ENCODE measurements at regions not wholly inside any gene's neighbourhood (a gene's known extent, or its start where the extent isn't known, plus 50 kb on each side); places are given as distances from the start of the nearest gene placed in this dataset.

GRCh38 chr10:55979203-55979602, 381.9 kb downstream of the ZWINT start:
- H2AFZ ChIP-seq (ENCODE audit: low read depth, low read length), result no peak overlapping the region
- H3K36me3 ChIP-seq (ENCODE audit: insufficient read depth, low read length), result no peaks in the 10 kb centered on the region
- no peak overlapping the region for H3K4me3 ChIP-seq (ENCODE audit: insufficient read depth, low read depth, low read length)
- H4K20me1 ChIP-seq (ENCODE audit: insufficient read depth, low read length), result no peaks in the 10 kb centered on the region
- DNase-seq (ENCODE audit: low read depth) (no peak), FAIRE-seq (no peak)
- Mint-ChIP-seq H3K36me3 (ENCODE audit: low read depth, unreplicated experiment) (no peaks in the 10 kb centered on the region), H3K27me3 (ENCODE audit: low read depth, unreplicated experiment) (no peaks in the 10 kb centered on the region), H3K4me1 (ENCODE audit: low read depth, unreplicated experiment) (no peaks in the 10 kb centered on the region), H3K27ac (ENCODE audit: unreplicated experiment) (no peak overlapping the region), H3K4me3 (ENCODE audit: unreplicated experiment) (no peak overlapping the region), H3K9me3 (ENCODE audit: unreplicated experiment) (no peaks in the 10 kb centered on the region)
- H3K27ac ChIP-seq (ENCODE audit: low read depth, low read length), result no peak overlapping the region
- no peaks in the 10 kb centered on the region for H3K4me1 ChIP-seq (ENCODE audit: insufficient read depth, low read length)
- H3K9me3 ChIP-seq (ENCODE audit: insufficient read depth, low read depth, low read length), result no peaks in the 10 kb centered on the region
- H3K27me3 ChIP-seq (ENCODE audit: insufficient read depth, low read length), result no peaks in the 10 kb centered on the region
- TF ChIP-seq EZH2 (IDR thresholded peaks at IDR 0.05; ENCODE audit: insufficient read depth, low read length) (no peak), CTCF (IDR thresholded peaks at IDR 0.05; ENCODE audit: insufficient read depth, low read depth, low read length) (no peak)
- no peak overlapping the region for H3K9ac ChIP-seq (ENCODE audit: low read length)
- no peak overlapping the region for H3K4me2 ChIP-seq (ENCODE audit: low read length)
- H3K79me2 ChIP-seq (ENCODE audit: insufficient read depth, low read length), result no peaks in the 10 kb centered on the region

- FAIRE-seq, result no peak
- H3K4me1 ChIP-seq (ENCODE audit: insufficient read depth, low read length), result no peaks in the 10 kb centered on the region
- H3K27ac Mint-ChIP-seq (ENCODE audit: unreplicated experiment), result peak overlapping the region; percentile 48
Observed at GRCh38 chr10:55966101-55966500, 395.0 kb downstream of the ZWINT start.

More at GRCh38 chr10:55966101-55966500, 395.0 kb downstream of the ZWINT start:
- no peak overlapping the region for H3K4me3 Mint-ChIP-seq (ENCODE audit: unreplicated experiment)
- H3K4me1 Mint-ChIP-seq (ENCODE audit: low read depth, unreplicated experiment), result peaks cover 14% of the 10 kb centered on the region
- H3K4me2 ChIP-seq (ENCODE audit: low read length), result no peak overlapping the region
- TF ChIP-seq CTCF (IDR thresholded peaks at IDR 0.05; ENCODE audit: insufficient read depth, low read depth, low read length) (no peak), EZH2 (IDR thresholded peaks at IDR 0.05; ENCODE audit: insufficient read depth, low read length) (no peak)
- no peaks in the 10 kb centered on the region for H3K27me3 Mint-ChIP-seq (ENCODE audit: low read depth, unreplicated experiment)
- H3K27me3 ChIP-seq (ENCODE audit: insufficient read depth, low read length), result no peaks in the 10 kb centered on the region
- H4K20me1 ChIP-seq (ENCODE audit: insufficient read depth, low read length), result no peaks in the 10 kb centered on the region
- no peaks in the 10 kb centered on the region for H3K79me2 ChIP-seq (ENCODE audit: insufficient read depth, low read length)
- no peak overlapping the region for H3K9ac ChIP-seq (ENCODE audit: low read length)
- no peak overlapping the region for H3K27ac ChIP-seq (ENCODE audit: low read depth, low read length)
- no peak for DNase-seq (ENCODE audit: low read depth)
- H3K9me3 Mint-ChIP-seq (ENCODE audit: unreplicated experiment), result peaks cover 3% of the 10 kb centered on the region
- no peak overlapping the region for H2AFZ ChIP-seq (ENCODE audit: low read depth, low read length)
- H3K36me3 ChIP-seq (ENCODE audit: insufficient read depth, low read length), result no peaks in the 10 kb centered on the region
- H3K36me3 Mint-ChIP-seq (ENCODE audit: low read depth, unreplicated experiment), result no peaks in the 10 kb centered on the region
- H3K9me3 ChIP-seq (ENCODE audit: insufficient read depth, low read depth, low read length), result no peaks in the 10 kb centered on the region
- no peak overlapping the region for H3K4me3 ChIP-seq (ENCODE audit: insufficient read depth, low read depth, low read length)

Data from astrocyte (in vitro differentiated cells and primary cell).